GM12874 (cell line): ENCODE measurements at regions not wholly inside any gene's neighbourhood (a gene's known extent, or its start where the extent isn't known, plus 50 kb on each side); places are given as distances from the start of the nearest gene placed in this dataset.

Experiments
- TF ChIP-seq, protein P1 (sequence below): IDR thresholded peaks from 2 replicates; pipeline ENCODE4 v1.5.1; 2011; ENCODE audit warnings: low read depth, mild to moderate bottlenecking, control low read depth, low read length, moderate library complexity; ENCODE audit not compliant: insufficient read depth

DNA sequence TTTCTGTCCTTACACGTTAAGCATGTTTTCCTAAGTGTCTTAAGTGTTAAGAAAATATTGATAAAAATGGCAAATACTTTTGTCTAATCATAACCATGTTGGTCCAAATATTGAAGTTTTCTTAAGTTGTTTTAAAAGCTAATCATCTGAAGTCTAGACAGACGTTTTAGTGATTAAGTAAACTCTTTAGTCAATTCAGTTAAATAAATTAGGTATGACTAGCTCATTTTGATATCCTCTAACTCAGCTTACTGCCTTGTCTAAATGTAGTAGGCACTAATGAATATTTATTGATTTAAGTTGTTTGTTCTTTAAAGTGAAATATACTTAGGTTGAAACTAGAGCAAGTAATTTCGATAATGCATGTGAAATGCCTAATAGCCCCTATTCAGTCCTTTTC, 471.8 kb upstream of the CHST9 start:
- TF ChIP-seq, protein P1, sequence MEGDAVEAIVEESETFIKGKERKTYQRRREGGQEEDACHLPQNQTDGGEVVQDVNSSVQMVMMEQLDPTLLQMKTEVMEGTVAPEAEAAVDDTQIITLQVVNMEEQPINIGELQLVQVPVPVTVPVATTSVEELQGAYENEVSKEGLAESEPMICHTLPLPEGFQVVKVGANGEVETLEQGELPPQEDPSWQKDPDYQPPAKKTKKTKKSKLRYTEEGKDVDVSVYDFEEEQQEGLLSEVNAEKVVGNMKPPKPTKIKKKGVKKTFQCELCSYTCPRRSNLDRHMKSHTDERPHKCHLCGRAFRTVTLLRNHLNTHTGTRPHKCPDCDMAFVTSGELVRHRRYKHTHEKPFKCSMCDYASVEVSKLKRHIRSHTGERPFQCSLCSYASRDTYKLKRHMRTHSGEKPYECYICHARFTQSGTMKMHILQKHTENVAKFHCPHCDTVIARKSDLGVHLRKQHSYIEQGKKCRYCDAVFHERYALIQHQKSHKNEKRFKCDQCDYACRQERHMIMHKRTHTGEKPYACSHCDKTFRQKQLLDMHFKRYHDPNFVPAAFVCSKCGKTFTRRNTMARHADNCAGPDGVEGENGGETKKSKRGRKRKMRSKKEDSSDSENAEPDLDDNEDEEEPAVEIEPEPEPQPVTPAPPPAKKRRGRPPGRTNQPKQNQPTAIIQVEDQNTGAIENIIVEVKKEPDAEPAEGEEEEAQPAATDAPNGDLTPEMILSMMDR = no peak

DNA sequence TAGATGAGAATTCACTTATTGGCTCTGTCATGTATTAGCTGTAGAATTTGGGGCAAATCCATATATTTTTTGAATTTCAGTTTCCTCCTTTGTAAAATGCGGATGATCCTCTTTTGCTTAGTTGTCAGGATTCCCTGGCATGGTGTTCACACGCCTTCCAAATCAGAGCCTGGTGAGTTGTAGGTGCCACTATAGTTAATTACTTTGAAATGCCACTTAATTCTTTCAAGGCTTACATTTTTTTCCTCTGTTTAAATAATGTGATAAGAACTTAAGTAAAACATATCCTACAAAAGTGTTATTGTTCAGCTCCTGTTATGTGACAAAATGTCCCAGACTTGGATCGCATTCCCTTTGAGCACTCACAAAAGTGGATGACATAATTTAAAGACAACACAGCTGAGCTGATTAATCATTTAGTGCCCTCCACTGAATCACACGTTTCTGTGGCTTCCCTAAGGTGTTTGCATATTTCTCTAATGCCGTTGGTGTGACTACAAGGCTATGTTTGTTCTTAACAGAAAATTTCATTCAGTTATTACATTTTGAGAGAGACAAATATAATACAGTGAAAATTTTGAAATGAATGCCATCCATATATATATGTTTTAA, 471.2 kb upstream of the CHST9 start:
- TF ChIP-seq, protein P1 = no peak

DNA sequence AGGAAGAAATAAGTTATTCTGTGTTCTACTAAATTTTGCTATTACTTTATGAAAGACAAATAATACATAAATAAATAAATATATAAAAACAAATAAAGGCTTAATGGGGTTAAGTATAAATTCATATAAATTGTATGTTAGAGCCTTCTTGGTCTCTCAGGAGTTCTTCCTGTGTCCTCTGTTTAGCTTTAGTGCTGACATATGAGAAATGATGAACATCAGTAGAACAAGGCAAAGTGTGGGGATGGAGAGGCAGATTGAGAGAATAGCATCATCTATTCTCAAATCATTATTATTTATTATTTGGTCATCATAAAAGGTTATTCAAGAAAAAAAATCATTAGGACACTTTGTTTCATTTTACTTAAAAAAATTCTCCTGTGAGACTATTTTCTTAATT, 468.1 kb upstream of the CHST9 start:
- TF ChIP-seq, protein P1 = no peak

DNA sequence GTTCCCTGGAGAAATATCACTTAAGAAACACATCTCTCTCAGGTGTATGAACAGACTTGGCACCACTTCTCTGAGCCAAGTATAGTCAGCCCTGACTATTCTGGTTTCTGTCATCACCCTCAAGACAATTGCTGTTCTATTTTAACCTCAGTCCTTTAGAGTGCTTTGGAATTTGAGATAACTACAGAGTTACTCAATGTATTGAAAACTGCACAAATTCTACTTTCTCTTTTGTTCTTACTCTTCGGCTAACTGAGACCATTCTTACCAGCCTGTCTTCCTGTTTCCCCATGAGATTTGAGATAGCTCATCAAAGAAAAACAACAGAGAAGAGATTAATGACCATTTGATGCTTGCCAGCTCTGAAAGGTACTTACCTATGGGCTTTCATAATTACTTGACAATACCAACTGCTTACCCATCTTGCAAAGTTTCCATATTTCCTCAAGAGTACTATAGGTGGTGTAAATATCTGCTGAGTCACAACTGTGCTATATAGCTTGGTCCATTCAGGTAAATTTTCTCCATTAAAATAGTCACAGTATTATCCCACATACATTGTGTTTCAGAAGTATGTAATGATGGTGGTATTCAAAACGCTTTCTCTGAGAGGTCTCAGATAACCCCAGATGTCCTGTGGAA, 467.5 kb upstream of the CHST9 start:
- TF ChIP-seq, protein P1 = no peak

DNA sequence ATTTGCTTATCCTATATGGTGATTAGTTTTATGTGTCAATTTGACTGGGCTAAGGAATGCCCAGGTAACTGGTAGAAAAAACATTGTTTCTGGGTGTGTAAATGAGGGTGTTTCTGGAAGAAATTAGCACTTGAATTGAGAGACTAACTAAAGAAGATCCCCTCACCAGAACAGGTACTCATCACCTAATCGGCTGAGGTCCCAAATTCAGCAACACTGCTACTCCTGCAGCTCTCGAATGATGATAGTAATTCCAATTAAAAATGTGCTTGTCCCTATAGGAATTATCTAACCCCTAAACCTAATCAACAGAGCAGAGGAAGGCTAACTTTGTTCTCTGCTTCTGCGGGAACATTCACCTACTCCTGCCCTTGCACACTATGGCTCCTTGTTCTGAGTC, 464.5 kb upstream of the CHST9 start:
- TF ChIP-seq, protein P1 = no peak

DNA sequence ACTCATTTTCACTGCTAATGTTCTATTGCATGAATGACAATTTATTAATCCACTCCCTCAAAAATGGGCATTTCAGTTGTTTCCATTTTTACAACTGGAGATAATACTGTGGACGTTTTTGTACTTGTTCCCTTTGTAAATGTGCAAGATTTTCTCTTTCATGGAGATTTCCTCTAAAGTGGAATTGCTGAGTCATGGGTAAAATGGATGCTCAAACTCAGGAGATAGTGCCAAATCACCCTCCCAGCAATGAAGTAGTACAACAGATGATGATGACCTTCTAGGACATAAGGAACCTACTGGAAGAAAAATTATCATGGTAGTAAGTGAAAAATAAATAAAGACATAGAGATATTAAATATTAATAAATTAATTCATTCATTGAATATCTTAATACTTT, 460.8 kb upstream of the CHST9 start:
- TF ChIP-seq, protein P1 = no peak

DNA sequence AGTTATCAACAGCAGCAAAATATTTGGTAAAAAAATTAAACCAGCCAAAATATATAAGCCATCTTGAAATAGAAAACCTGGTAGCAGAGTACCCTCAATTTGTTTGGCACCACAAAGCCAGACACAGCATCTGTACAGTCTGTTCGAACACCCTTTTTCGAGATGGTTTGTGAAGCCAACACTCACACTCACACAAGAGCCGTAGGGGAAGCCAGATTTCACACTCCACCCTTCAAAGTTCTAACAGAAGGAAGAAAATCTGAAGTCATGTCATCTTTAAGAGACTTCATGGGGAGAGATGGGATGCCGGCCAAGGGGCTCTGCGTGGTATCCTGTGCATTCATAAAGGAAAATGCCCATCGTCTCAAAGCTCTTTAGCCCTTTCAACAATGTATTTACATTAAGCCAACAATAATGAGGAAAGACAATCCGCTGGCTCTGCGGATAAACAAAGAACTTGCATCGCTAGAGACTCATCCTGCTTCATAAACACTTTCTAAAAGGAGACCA, 451.5 kb upstream of the CHST9 start:
- TF ChIP-seq, protein P1 = no peak
